ENCODE measurements at regions not wholly inside any gene's neighbourhood (a gene's known extent, or its start where the extent isn't known, plus 50 kb on each side); places are given as distances from the start of the nearest gene placed in this dataset.

DNA sequence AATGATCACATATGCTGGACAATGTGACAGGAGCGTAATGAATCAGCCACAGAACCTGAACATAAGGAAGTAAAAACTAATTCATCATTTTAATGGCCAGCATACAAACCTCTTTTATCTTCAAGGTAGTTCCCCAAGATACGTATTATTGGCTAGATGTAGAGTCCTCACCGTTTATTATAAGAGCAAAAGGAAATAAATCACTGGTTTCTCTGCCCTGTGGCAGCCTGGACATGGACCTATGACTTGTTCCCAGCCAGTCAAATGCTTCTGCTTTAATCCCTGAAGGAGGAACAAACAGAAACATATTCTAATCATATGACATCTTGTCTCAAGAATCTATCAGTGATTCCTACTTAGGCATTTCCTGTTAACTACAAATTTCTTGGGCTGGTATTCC lies 86.8 kb upstream of the FAM241A start:
- no peak for TF ChIP-seq POLR2A (IDR thresholded peaks at IDR 0.05)
- TF ChIP-seq, protein P1, sequence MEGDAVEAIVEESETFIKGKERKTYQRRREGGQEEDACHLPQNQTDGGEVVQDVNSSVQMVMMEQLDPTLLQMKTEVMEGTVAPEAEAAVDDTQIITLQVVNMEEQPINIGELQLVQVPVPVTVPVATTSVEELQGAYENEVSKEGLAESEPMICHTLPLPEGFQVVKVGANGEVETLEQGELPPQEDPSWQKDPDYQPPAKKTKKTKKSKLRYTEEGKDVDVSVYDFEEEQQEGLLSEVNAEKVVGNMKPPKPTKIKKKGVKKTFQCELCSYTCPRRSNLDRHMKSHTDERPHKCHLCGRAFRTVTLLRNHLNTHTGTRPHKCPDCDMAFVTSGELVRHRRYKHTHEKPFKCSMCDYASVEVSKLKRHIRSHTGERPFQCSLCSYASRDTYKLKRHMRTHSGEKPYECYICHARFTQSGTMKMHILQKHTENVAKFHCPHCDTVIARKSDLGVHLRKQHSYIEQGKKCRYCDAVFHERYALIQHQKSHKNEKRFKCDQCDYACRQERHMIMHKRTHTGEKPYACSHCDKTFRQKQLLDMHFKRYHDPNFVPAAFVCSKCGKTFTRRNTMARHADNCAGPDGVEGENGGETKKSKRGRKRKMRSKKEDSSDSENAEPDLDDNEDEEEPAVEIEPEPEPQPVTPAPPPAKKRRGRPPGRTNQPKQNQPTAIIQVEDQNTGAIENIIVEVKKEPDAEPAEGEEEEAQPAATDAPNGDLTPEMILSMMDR (IDR thresholded peaks at IDR 0.05) = no peak
